HEK293T (cell line): ENCODE measurements at regions not wholly inside any gene's neighbourhood (a gene's known extent, or its start where the extent isn't known, plus 50 kb on each side); places are given as distances from the start of the nearest gene placed in this dataset.

Experiments used
- FOXA1 ChIP-seq: fragments of 450-650 bp; IDR thresholded peaks from 2 replicates; pipeline ENCODE4 v1.6.1; 2016; ENCODE audit warnings: mild to moderate bottlenecking
- FOXK2 ChIP-seq: fragments of 450-650 bp; IDR thresholded peaks from 2 replicates; pipeline ENCODE4 v1.6.1; 2016; ENCODE audit warnings: mild to moderate bottlenecking

DNA sequence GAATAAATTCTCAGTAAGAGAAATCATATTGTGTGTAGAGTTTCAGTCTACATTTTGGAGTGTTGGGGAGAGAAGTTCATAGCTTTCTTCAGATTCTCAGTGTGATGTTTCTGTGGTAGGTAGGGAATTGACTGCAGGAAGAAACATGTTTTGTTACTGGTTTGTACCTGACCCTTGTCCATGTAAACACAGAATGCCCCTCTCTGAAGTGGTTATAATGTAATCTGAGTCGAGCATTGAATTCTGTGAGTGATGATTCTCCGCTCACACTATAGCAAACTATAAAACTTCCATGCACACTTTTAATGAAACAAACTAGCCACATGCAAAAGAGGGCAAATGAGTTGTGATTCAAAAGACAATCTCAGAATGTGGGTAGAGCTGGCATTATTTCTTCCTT lies 433.2 kb downstream of the USP25 start:
- no peak for TF ChIP-seq FOXK2
- no peak for TF ChIP-seq FOXA1
